H1 (cell line): ENCODE measurements at regions not wholly inside any gene's neighbourhood (a gene's known extent, or its start where the extent isn't known, plus 50 kb on each side); places are given as distances from the start of the nearest gene placed in this dataset.

Experiments
- CTCF ChIA-PET: fragments of 300-600 bp; sonication (Branson Sonifier 250); formaldehyde crosslinking; loops from one replicate; lab custom pipeline; 2021; ENCODE audit not compliant: partially characterized antibody; lab: Charles Lee
- POLR2A ChIA-PET: fragments of 300-600 bp; sonication (Branson Sonifier 250); formaldehyde crosslinking; loops from one replicate; lab custom pipeline; 2021; ENCODE audit warnings: inconsistent platforms; ENCODE audit not compliant: partially characterized antibody; lab: Charles Lee
- DNase-seq, 2 experiments: peaks; one replicate each; pipeline versions ENCODE4 v3.0.0 to v3.0.0-alpha.2; 2010 to 2022; ENCODE audit warnings: low spot score in 2 of 2, low read depth in 1 of 2, mixed read lengths in 1 of 2
- FAIRE-seq: peaks from 2 replicates; lab custom pipeline; 2011; peaks lifted over from hg19 to GRCh38; lab: Jason Lieb, UNC
- H2AFZ ChIP-seq: 2 replicates; pipeline ENCODE4 v1.8.1; 2012; ENCODE audit warnings: low read length, inconsistent platforms
- H2AK5ac ChIP-seq: 2 replicates; pipeline ENCODE4 v1.6.1; 2013; ENCODE audit warnings: low read depth, low read length
- H2BK120ac ChIP-seq: replicated peaks from 2 replicates; pipeline ENCODE3; 2013; ENCODE audit warnings: low read depth, low read length, inconsistent platforms
- H2BK12ac ChIP-seq: 2 replicates; pipeline ENCODE4 v1.6.1; 2013; ENCODE audit warnings: low read depth, low read length
- H2BK15ac ChIP-seq: 2 replicates; pipeline ENCODE4 v1.6.1; 2013; ENCODE audit warnings: low read length
- H2BK20ac ChIP-seq: 2 replicates; pipeline ENCODE4 v1.6.1; 2013; ENCODE audit warnings: low read length
- H2BK5ac ChIP-seq: 2 replicates; pipeline ENCODE4 v1.6.1; 2013; ENCODE audit warnings: low read depth, low read length
- H3K14ac ChIP-seq: 2 replicates; pipeline ENCODE4 v1.6.1; 2013; ENCODE audit warnings: inconsistent platforms; ENCODE audit not compliant: insufficient read length
- H3K18ac ChIP-seq: 2 replicates; pipeline ENCODE4 v1.6.1; 2013; ENCODE audit warnings: low read length; ENCODE audit errors: extremely low read depth
- H3K23ac ChIP-seq: 2 replicates; pipeline ENCODE4 v1.6.1; 2013; ENCODE audit warnings: inconsistent platforms; ENCODE audit not compliant: insufficient read length
- H3K23me2 ChIP-seq: 2 replicates; pipeline ENCODE4 v1.6.1; 2013; ENCODE audit warnings: low read depth, low read length
- H3K27ac ChIP-seq: 2 replicates; pipeline ENCODE4 v1.6.1; 2011; ENCODE audit warnings: low read depth, low read length, inconsistent platforms
- H3K27me3 ChIP-seq, 4 experiments: replicated peaks in 1 of 4; 1 replicate in 1 of 4; 2 replicates in 3 of 4; pipeline versions ENCODE4 v1.6.1 to v1.8.1; 2011 to 2013; ENCODE audit warnings: low read length in 3 of 4, mild to moderate bottlenecking in 3 of 4, inconsistent platforms in 2 of 4, mixed read lengths in 2 of 4, moderate library complexity in 1 of 4; ENCODE audit not compliant: control insufficient read depth in 3 of 4, insufficient read depth in 3 of 4; ENCODE audit errors: extremely low read depth in 1 of 4
- H3K36me3 ChIP-seq, 4 experiments: 2 replicates each; pipeline versions ENCODE4 v1.6.1 to v1.8.1; 2011 to 2013; ENCODE audit warnings: mild to moderate bottlenecking in 4 of 4, low read length in 3 of 4, moderate library complexity in 2 of 4, control low read depth in 1 of 4, inconsistent platforms in 1 of 4; ENCODE audit not compliant: insufficient read depth in 4 of 4, control insufficient read depth in 2 of 4
- H3K4ac ChIP-seq: replicated peaks from 2 replicates; pipeline ENCODE3; 2013; ENCODE audit warnings: low read length, low read depth, mixed read lengths, inconsistent platforms; ENCODE audit not compliant: insufficient read length
- H3K4me1 ChIP-seq, 4 experiments: replicated peaks in 1 of 4; 1 replicate in 1 of 4; 2 replicates in 3 of 4; pipeline versions ENCODE4 v1.6.1 to v1.8.1; 2011 to 2013; ENCODE audit warnings: low read length in 3 of 4, inconsistent platforms in 2 of 4, mixed read lengths in 1 of 4; ENCODE audit not compliant: insufficient read depth in 4 of 4, control insufficient read depth in 3 of 4
- H3K4me2 ChIP-seq, 2 experiments: 2 replicates each; pipeline versions ENCODE4 v1.6.1 to v1.8.1; 2011 to 2013; ENCODE audit warnings: low read depth in 2 of 2, low read length in 2 of 2, control low read depth in 1 of 2, inconsistent platforms in 1 of 2, mild to moderate bottlenecking in 1 of 2; ENCODE audit not compliant: insufficient read depth in 1 of 2
- H3K4me3 ChIP-seq, 4 experiments: fragments of 200-600, 300-600 bp in 1 of 4; sonication (generic), shearing (Covaris generic), sonication (Bioruptor Twin) in 1 of 4; 2 replicates each; pipeline versions ENCODE4 v1.5.1 to v1.8.1; 2011 to 2016; ENCODE audit warnings: low read length in 4 of 4, low read depth in 3 of 4, control low read depth in 2 of 4, inconsistent platforms in 2 of 4, mild to moderate bottlenecking in 2 of 4, mixed read lengths in 1 of 4, moderate library complexity in 1 of 4; ENCODE audit not compliant: insufficient read depth in 2 of 4; ENCODE audit errors: extremely low read depth in 1 of 4
- H3K56ac ChIP-seq: replicated peaks from 2 replicates; pipeline ENCODE3; 2013; ENCODE audit warnings: low read depth, mild to moderate bottlenecking, mixed read lengths, low read length, inconsistent platforms; ENCODE audit not compliant: insufficient read length
- H3K79me1 ChIP-seq: 2 replicates; pipeline ENCODE4 v1.6.1; 2013; ENCODE audit warnings: low read depth, low read length, control low read depth
- H3K79me2 ChIP-seq, 2 experiments: 2 replicates each; pipeline versions ENCODE4 v1.6.1 to v1.8.1; 2012 to 2013; ENCODE audit warnings: low read length in 2 of 2, mild to moderate bottlenecking in 2 of 2, inconsistent platforms in 1 of 2; ENCODE audit not compliant: insufficient read depth in 2 of 2, control insufficient read depth in 1 of 2
- H3K9ac ChIP-seq, 4 experiments: replicated peaks in 1 of 4; 1 replicate in 1 of 4; 2 replicates in 3 of 4; pipeline versions ENCODE4 v1.6.1 to v1.8.1; 2011 to 2013; ENCODE audit warnings: low read depth in 3 of 4, low read length in 3 of 4, control low read depth in 2 of 4, mild to moderate bottlenecking in 2 of 4, moderate library complexity in 2 of 4, inconsistent platforms in 1 of 4; ENCODE audit errors: extremely low read depth in 1 of 4
- H3K9me3 ChIP-seq, 2 experiments: 2 replicates each; pipeline versions ENCODE4 v1.6.1 to v1.8.1; 2012 to 2013; ENCODE audit warnings: mild to moderate bottlenecking in 2 of 2, moderate library complexity in 2 of 2, control low read depth in 1 of 2, inconsistent platforms in 1 of 2, low read depth in 1 of 2, low read length in 1 of 2, mixed read lengths in 1 of 2; ENCODE audit not compliant: insufficient read depth in 2 of 2
- H4K20me1 ChIP-seq, 2 experiments: replicated peaks in 1 of 2; 2 replicates each; pipeline versions ENCODE3 to v1.8.1; 2011 to 2013; ENCODE audit warnings: inconsistent platforms in 2 of 2, low read length in 2 of 2, mild to moderate bottlenecking in 1 of 2; ENCODE audit not compliant: insufficient read depth in 2 of 2, control insufficient read depth in 1 of 2
- H4K5ac ChIP-seq: 2 replicates; pipeline ENCODE4 v1.6.1; 2013; ENCODE audit warnings: low read length, low read depth, mixed read lengths, inconsistent platforms; ENCODE audit not compliant: insufficient read length
- H4K8ac ChIP-seq: 2 replicates; pipeline ENCODE4 v1.8.0; 2013; ENCODE audit warnings: mild to moderate bottlenecking, moderate library complexity, low read length, inconsistent platforms; ENCODE audit not compliant: insufficient read depth; ENCODE audit errors: extremely low read depth
- H4K91ac ChIP-seq: replicated peaks from 2 replicates; pipeline ENCODE3; 2013; ENCODE audit warnings: low read length, mixed read lengths, inconsistent platforms; ENCODE audit not compliant: insufficient read length
- RNF2 ChIP-seq: fragments of 200-900, 300-1000 bp; sonication (generic); IDR thresholded peaks from 2 replicates; pipeline ENCODE4 v1.7.1; 2016; ENCODE audit warnings: borderline replicate concordance, low read depth, mild to moderate bottlenecking, antibody characterized with exemption, low read length; ENCODE audit not compliant: poor library complexity, severe bottlenecking; ENCODE audit errors: missing control alignments
- TAF1 ChIP-seq: IDR thresholded peaks from 2 replicates; pipeline ENCODE4 v1.6.1; 2011; ENCODE audit warnings: mild to moderate bottlenecking, low read depth, low read length
- WGBS, 2 experiments: shearing (Covaris generic) in 1 of 2; methylation state at CpG; one replicate each; pipeline versions ENCODE4 v1.1.6 to v1.1.7; 2013 to 2015; ENCODE audit warnings: low lambda C conversion rate in 2 of 2, mixed read lengths in 2 of 2, inconsistent platforms in 1 of 2, low coverage in 1 of 2, missing lambda C conversion rate in 1 of 2; ENCODE audit not compliant: insufficient replicate concordance in 2 of 2, insufficient coverage in 1 of 2, insufficient read length in 1 of 2; ENCODE audit errors: extremely low coverage in 1 of 2, missing lambda C conversion rate in 1 of 2; 5-methylcytosine and 5-hydroxymethylcytosine counted together

- Histone ChIP-seq H4K91ac (no peak overlapping the region), H3K79me1 (no peaks in the 10 kb centered on the region), H3K23ac (no peak overlapping the region), H3K79me2 (no peaks in the 10 kb centered on the region), H3K4me3 (no peak overlapping the region), H3K4ac (no peak overlapping the region), H3K9ac (no peak overlapping the region), H2BK5ac (no peak overlapping the region), H2BK12ac (no peak overlapping the region), H4K8ac (no peak overlapping the region), H2BK20ac (no peak overlapping the region), H2AK5ac (no peak overlapping the region), H3K18ac (no peak overlapping the region), H3K4me1 (no peaks in the 10 kb centered on the region), H2AFZ (no peak overlapping the region), H4K20me1 (no peaks in the 10 kb centered on the region), H3K27ac (no peak overlapping the region), H2BK15ac (no peak overlapping the region), H3K4me2 (no peak overlapping the region), H3K14ac (no peak overlapping the region), H3K23me2 (no peaks in the 10 kb centered on the region), H2BK120ac (no peak overlapping the region), H3K9me3 (no peaks in the 10 kb centered on the region), H4K5ac (no peak overlapping the region), H3K56ac (no peak overlapping the region), H3K36me3 (peaks cover 0 to 14% (median 8%) of the 10 kb centered on the region in 4 experiments; a peak in 6 of 8 replicates), H3K27me3 (peaks cover 0 to 1% (median 0%) of the 10 kb centered on the region in 4 experiments; a peak in 1 of 7 replicates)
- FAIRE-seq (no peak), DNase-seq (no peak)
- TF ChIP-seq RNF2 (no peak), TAF1 (no peak)
- POLR2A ChIA-PET: interaction anchor here (1.1 kb wide), 1 partner anchor 215 kb away, joined by 3 read pairs; the partner anchor contains the start of gene DMTF1
- WGBS, 2 experiments: 92% methylated on average over 2 of the region's 2 CpGs; no CpG with 5 or more reads in 1 of the 2 experiments
- CTCF ChIA-PET: interaction anchor here (1.1 to 2.9 kb wide), 4 partner anchors 9 to 211 kb away, joined by 3 to 17 read pairs (median 4); no protein-coding TSS in a partner anchor
These were observed 122.0 kb downstream of the ELAPOR2 start for GRCh38 chr7:86937363-86937878.
